Keratinocyte (primary cell): ENCODE measurements at regions not wholly inside any gene's neighbourhood (a gene's known extent, or its start where the extent isn't known, plus 50 kb on each side); places are given as distances from the start of the nearest gene placed in this dataset.

Source experiments
- DNase-seq: peaks from one replicate; pipeline ENCODE4 v3.0.0-alpha.2; 2011; ENCODE audit warnings: low read depth, missing footprints, low spot score
- FAIRE-seq: peaks from 2 replicates; lab custom pipeline; 2011; peaks lifted over from hg19 to GRCh38; lab: Jason Lieb, UNC
- H2AFZ ChIP-seq: 2 replicates; pipeline ENCODE4 v1.6.0; 2012; ENCODE audit warnings: low read length, control low read depth, inconsistent platforms; ENCODE audit not compliant: control insufficient read depth
- H3K27ac ChIP-seq: 2 replicates; pipeline ENCODE4 v1.5.1; 2011; ENCODE audit warnings: low read length; ENCODE audit not compliant: control insufficient read depth, insufficient read depth
- H3K27me3 ChIP-seq: 3 replicates; pipeline ENCODE4 v1.6.0; 2011; ENCODE audit warnings: low read length; ENCODE audit not compliant: control insufficient read depth, insufficient read depth; ENCODE audit errors: extremely low read depth
- H3K36me3 ChIP-seq, 2 experiments: 2 replicates in 1 of 2; 3 replicates in 1 of 2; pipeline ENCODE4 v1.5.1; 2011; ENCODE audit warnings: low read length in 2 of 2, mild to moderate bottlenecking in 1 of 2; ENCODE audit not compliant: control insufficient read depth in 2 of 2, insufficient read depth in 2 of 2; ENCODE audit errors: extremely low read depth in 1 of 2
- H3K4me1 ChIP-seq: 3 replicates; pipeline ENCODE4 v1.5.1; 2011; ENCODE audit warnings: low read length; ENCODE audit not compliant: control insufficient read depth, insufficient read depth; ENCODE audit errors: extremely low read depth
- H3K4me2 ChIP-seq: 3 replicates; pipeline ENCODE4 v1.6.0; 2011; ENCODE audit warnings: low read depth, low read length; ENCODE audit not compliant: control insufficient read depth, insufficient read depth; ENCODE audit errors: extremely low read depth
- H3K4me3 ChIP-seq, 3 experiments: fragments of 200-600 bp in 1 of 3; sonication (generic) in 1 of 3; 2 replicates in 2 of 3; 3 replicates in 1 of 3; pipeline ENCODE4 v1.5.1; 2011 to 2016; ENCODE audit warnings: low read length in 3 of 3, mild to moderate bottlenecking in 3 of 3, control low read depth in 2 of 3, inconsistent platforms in 1 of 3, low read depth in 1 of 3, mixed read lengths in 1 of 3, mixed run types in 1 of 3, moderate library complexity in 1 of 3; ENCODE audit not compliant: control insufficient read depth in 2 of 3, insufficient read depth in 2 of 3; ENCODE audit errors: extremely low read depth in 1 of 3
- H3K79me2 ChIP-seq: 2 replicates; pipeline ENCODE4 v1.6.0; 2012; ENCODE audit warnings: low read length; ENCODE audit not compliant: control insufficient read depth, insufficient read depth
- H3K9ac ChIP-seq: 3 replicates; pipeline ENCODE4 v1.6.0; 2011; ENCODE audit warnings: low read length; ENCODE audit not compliant: control insufficient read depth, insufficient read depth; ENCODE audit errors: extremely low read depth
- H3K9me1 ChIP-seq: 3 replicates; pipeline ENCODE4 v1.6.0; 2011; ENCODE audit warnings: low read length; ENCODE audit not compliant: control insufficient read depth, insufficient read depth; ENCODE audit errors: extremely low read depth
- H3K9me3 ChIP-seq: 2 replicates; pipeline ENCODE4 v1.5.1; 2012; ENCODE audit warnings: low read depth, low read length; ENCODE audit not compliant: control insufficient read depth
- H4K20me1 ChIP-seq: 3 replicates; pipeline ENCODE4 v1.6.0; 2011; ENCODE audit warnings: low read length; ENCODE audit not compliant: control insufficient read depth, insufficient read depth; ENCODE audit errors: extremely low read depth
- EZH2 ChIP-seq: IDR thresholded peaks from one replicate; pipeline ENCODE4 v1.6.1; 2012; ENCODE audit warnings: inconsistent platforms, mild to moderate bottlenecking, low read length, moderate library complexity
- dilution Hi-C: fragments of 300-500 bp; cut with MboI; formaldehyde crosslinking; loops from one replicate; pipeline ENCODE4 v1.7.0; 2020; ENCODE audit warnings: low sequenced_read_pairs; ENCODE audit not compliant: extremely low pct_ligation_motif_present
- TF ChIP-seq, protein P1 (sequence below), 3 experiments: IDR thresholded peaks in 1 of 3; conservative IDR thresholded peaks in 1 of 3; optimal IDR thresholded peaks in 1 of 3; 2 replicates in 2 of 3; 3 replicates in 1 of 3; pipeline versions ENCODE3 to v1.5.1; 2011; ENCODE audit warnings: low read length in 3 of 3, mild to moderate bottlenecking in 3 of 3, moderate library complexity in 2 of 3, control low read depth in 1 of 3, inconsistent platforms in 1 of 3; ENCODE audit not compliant: insufficient read depth in 2 of 3; ENCODE audit errors: extremely low read depth in 1 of 3

DNA sequence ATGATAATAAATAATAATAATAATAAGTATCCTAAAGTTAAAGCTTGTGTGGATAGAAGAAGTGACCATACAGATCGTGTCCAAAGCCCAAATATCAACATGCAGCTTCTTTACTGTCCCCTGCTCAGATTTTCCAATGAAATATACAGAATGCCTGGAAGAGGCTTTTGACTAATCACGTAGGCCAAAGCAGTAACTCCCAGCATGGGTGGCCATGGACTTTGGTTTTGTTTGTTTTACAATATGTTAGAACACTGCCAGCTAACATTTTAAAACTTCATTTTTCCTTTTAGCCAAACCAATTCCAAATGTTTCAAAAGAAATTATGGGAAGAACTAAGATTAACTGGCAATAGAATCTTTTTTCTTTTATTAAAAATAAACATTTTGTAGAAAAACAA lies 400.0 kb upstream of the FLRT2 start:
- no peaks in the 10 kb centered on the region for H3K27me3 ChIP-seq
- H3K4me3 ChIP-seq, result no peak overlapping the region
- H2AFZ ChIP-seq, result no peak overlapping the region
- no peaks in the 10 kb centered on the region for H3K9me1 ChIP-seq
- H3K27ac ChIP-seq, result no peak overlapping the region
- H3K36me3 ChIP-seq, result no peaks in the 10 kb centered on the region
- FAIRE-seq (no peak), DNase-seq (no peak)
- TF ChIP-seq EZH2, result no peak
- TF ChIP-seq, protein P1, sequence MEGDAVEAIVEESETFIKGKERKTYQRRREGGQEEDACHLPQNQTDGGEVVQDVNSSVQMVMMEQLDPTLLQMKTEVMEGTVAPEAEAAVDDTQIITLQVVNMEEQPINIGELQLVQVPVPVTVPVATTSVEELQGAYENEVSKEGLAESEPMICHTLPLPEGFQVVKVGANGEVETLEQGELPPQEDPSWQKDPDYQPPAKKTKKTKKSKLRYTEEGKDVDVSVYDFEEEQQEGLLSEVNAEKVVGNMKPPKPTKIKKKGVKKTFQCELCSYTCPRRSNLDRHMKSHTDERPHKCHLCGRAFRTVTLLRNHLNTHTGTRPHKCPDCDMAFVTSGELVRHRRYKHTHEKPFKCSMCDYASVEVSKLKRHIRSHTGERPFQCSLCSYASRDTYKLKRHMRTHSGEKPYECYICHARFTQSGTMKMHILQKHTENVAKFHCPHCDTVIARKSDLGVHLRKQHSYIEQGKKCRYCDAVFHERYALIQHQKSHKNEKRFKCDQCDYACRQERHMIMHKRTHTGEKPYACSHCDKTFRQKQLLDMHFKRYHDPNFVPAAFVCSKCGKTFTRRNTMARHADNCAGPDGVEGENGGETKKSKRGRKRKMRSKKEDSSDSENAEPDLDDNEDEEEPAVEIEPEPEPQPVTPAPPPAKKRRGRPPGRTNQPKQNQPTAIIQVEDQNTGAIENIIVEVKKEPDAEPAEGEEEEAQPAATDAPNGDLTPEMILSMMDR (optimal IDR thresholded peaks at IDR 0.05 in 1 of 3, IDR thresholded peaks at IDR 0.05 in 1 of 3, conservative IDR thresholded peaks at IDR 0.05 in 1 of 3; ENCODE audit: extremely low read depth in 1 of 3, insufficient read depth in 2 of 3, low read length in 3 of 3), result no peak
- H3K9ac ChIP-seq, result no peak overlapping the region
- H3K79me2 ChIP-seq, result no peaks in the 10 kb centered on the region
- dilution Hi-C loops, result no loop called here
- H4K20me1 ChIP-seq, result no peaks in the 10 kb centered on the region
- peaks cover 5% of the 10 kb centered on the region for H3K4me1 ChIP-seq
- no peak overlapping the region for H3K4me2 ChIP-seq
- no peaks in the 10 kb centered on the region for H3K9me3 ChIP-seq

DNA sequence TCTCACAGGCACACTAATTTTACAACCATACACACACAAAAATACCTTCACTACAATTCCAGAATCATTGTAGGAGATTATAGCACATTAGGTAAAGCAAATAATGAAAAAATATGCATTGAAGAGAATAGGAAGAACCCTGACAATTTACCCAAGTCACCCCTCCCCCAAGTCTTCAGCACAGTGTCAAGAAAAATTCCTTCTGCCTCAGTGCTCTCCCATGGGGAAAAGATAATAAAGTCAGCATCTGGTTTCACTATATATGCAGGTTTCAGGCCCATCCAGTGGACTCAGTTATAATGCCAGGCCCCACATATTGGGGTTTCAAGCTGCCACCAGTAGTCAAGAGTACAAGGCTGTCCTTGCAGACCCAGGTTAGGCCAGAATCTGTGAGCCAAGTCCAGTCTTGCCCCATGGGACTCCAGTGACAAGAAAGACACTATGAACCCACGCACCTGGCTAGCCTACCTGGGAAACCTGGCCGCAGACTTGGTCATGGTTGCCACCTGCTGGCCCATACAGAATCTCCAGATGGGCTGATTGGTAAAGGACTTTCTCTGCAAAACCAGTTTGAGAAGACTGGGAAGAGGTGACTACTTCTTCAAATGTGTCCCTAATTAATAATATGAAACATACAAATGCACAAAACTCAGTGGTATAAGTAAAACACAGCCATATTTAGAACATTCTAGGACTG lies 398.6 kb upstream of the FLRT2 start:
- Histone ChIP-seq H3K79me2 (no peaks in the 10 kb centered on the region), H3K36me3 (no peaks in the 10 kb centered on the region), H3K9ac (no peak overlapping the region), H3K27ac (no peak overlapping the region), H3K4me3 (no peak overlapping the region), H3K27me3 (no peaks in the 10 kb centered on the region), H3K4me1 (peaks cover 5% of the 10 kb centered on the region), H4K20me1 (no peaks in the 10 kb centered on the region), H3K4me2 (no peak overlapping the region), H2AFZ (no peak overlapping the region), H3K9me3 (no peaks in the 10 kb centered on the region), H3K9me1 (no peaks in the 10 kb centered on the region)
- dilution Hi-C loops, result no loop called here
- TF ChIP-seq, protein P1 (optimal IDR thresholded peaks at IDR 0.05 in 1 of 3, IDR thresholded peaks at IDR 0.05 in 1 of 3, conservative IDR thresholded peaks at IDR 0.05 in 1 of 3; ENCODE audit: extremely low read depth in 1 of 3, insufficient read depth in 2 of 3, low read length in 3 of 3), result peak; percentile 55 to 75 (median 69)
- no peak for TF ChIP-seq EZH2
- FAIRE-seq (peak; percentile 61), DNase-seq (no peak)
